HCT116 (cell line): ENCODE measurements at regions not wholly inside any gene's neighbourhood (a gene's known extent, or its start where the extent isn't known, plus 50 kb on each side); places are given as distances from the start of the nearest gene placed in this dataset.

Experiments used
- ATAC-seq: fragments of 200-7000 bp; cut with Tn5 transposase; 2 replicates; pipeline ENCODE4 v1.9.1; 2020; ENCODE audit warnings: mild to moderate bottlenecking, moderate library complexity
- BruUV-seq: library from RNA; stranded (reverse); fragments of 400-500 nt; replicated peaks from 2 replicates; lab custom pipeline; 2021; lab: Mats Ljungman, UMichigan
- CTCF ChIA-PET: fragments of 300-600 bp; sonication (Branson Sonifier 250); formaldehyde crosslinking; loops from one replicate; lab custom pipeline; 2021; ENCODE audit warnings: antibody characterized with exemption; lab: Charles Lee
- POLR2A ChIA-PET: fragments of 300-600, 350-600 bp; sonication (Branson Sonifier 250); formaldehyde crosslinking; loops from one replicate; lab custom pipeline; 2021; ENCODE audit warnings: antibody characterized with exemption; lab: Charles Lee
- RAD21 ChIA-PET, 2 experiments: fragments of 300-600 bp; sonication (Branson Sonifier 250); formaldehyde crosslinking; loops; one replicate each; lab custom pipeline; 2023; ENCODE audit warnings: low total read pairs in 2 of 2; ENCODE audit not compliant: uncharacterized antibody in 2 of 2, unreplicated experiment in 2 of 2, low non-redundant PET in 1 of 2; lab: Charles Lee
- DNase-seq: peaks from one replicate; pipeline ENCODE4 v3.0.0-alpha.2; 2010; ENCODE audit warnings: low read depth, low spot score
- H2AFZ ChIP-seq: fragments of 200-600 bp; shearing (Covaris generic), sonication (generic); 2 replicates; pipeline ENCODE4 v1.6.1; 2017; ENCODE audit warnings: low read depth, mixed run types, mixed read lengths, antibody characterized with exemption, low read length; ENCODE audit not compliant: poor library complexity, severe bottlenecking
- H3K27ac ChIP-seq: 2 replicates; pipeline ENCODE4 v1.5.1; 2012; ENCODE audit warnings: low read depth, low read length
- H3K27me3 ChIP-seq: fragments of 200-600 bp; sonication (generic); 2 replicates; pipeline ENCODE4 v1.6.1; 2016; ENCODE audit warnings: mixed run types, low read length, mixed read lengths; ENCODE audit not compliant: insufficient read depth
- H3K36me3 ChIP-seq, 2 experiments: fragments of 200-500 bp in 1 of 2; fragments of 200-600 bp in 1 of 2; sonication (Bioruptor generic) in 1 of 2; sonication (generic) in 1 of 2; 2 replicates each; pipeline versions ENCODE4 v1.5.1 to v1.6.1; 2014 to 2016; ENCODE audit warnings: low read length in 2 of 2, inconsistent platforms in 1 of 2, mixed read lengths in 1 of 2, mixed run types in 1 of 2; ENCODE audit not compliant: insufficient read depth in 2 of 2, control insufficient read depth in 1 of 2
- H3K4me1 ChIP-seq, 2 experiments: fragments of 200-600 bp in 1 of 2; sonication (generic) in 1 of 2; 2 replicates each; pipeline versions ENCODE4 v1.5.1 to v1.6.1; 2012 to 2017; ENCODE audit warnings: low read length in 2 of 2, inconsistent platforms in 1 of 2, mild to moderate bottlenecking in 1 of 2, mixed read lengths in 1 of 2, mixed run types in 1 of 2, moderate library complexity in 1 of 2; ENCODE audit not compliant: insufficient read depth in 2 of 2, control insufficient read depth in 1 of 2
- H3K4me2 ChIP-seq: fragments of 200-600 bp; sonication (generic); 2 replicates; pipeline ENCODE4 v1.6.1; 2017; ENCODE audit warnings: mixed run types, low read length, mixed read lengths
- H3K4me3 ChIP-seq, 2 experiments: fragments of 200-600 bp in 1 of 2; sonication (generic) in 1 of 2; replicated peaks in 1 of 2; 2 replicates each; pipeline ENCODE4 v1.5.1; 2011 to 2016; ENCODE audit warnings: low read length in 2 of 2, control low read depth in 1 of 2, low read depth in 1 of 2, mild to moderate bottlenecking in 1 of 2, mixed read lengths in 1 of 2, mixed run types in 1 of 2
- H3K79me2 ChIP-seq: fragments of 200-600 bp; sonication (generic); 2 replicates; pipeline ENCODE4 v1.6.1; 2017; ENCODE audit warnings: mild to moderate bottlenecking, mixed run types, low read length, moderate library complexity, mixed read lengths; ENCODE audit not compliant: insufficient read depth
- H3K9ac ChIP-seq: fragments of 200-600 bp; sonication (generic); 2 replicates; pipeline ENCODE4 v1.6.1; 2016; ENCODE audit warnings: low read length, mixed read lengths
- H3K9me2 ChIP-seq: fragments of 200-600 bp; sonication (generic), shearing (Covaris generic); 2 replicates; pipeline ENCODE4 v1.6.1; 2017; ENCODE audit warnings: mixed run types, mild to moderate bottlenecking, moderate library complexity; ENCODE audit not compliant: insufficient read depth
- H3K9me3 ChIP-seq, 2 experiments: fragments of 200-500 bp in 1 of 2; fragments of 200-600 bp in 1 of 2; sonication (Bioruptor generic) in 1 of 2; sonication (generic) in 1 of 2; 2 replicates each; pipeline ENCODE4 v1.6.1; 2014 to 2017; ENCODE audit warnings: low read length in 2 of 2, mixed read lengths in 2 of 2, inconsistent platforms in 1 of 2, low read depth in 1 of 2, mild to moderate bottlenecking in 1 of 2, mixed run types in 1 of 2, moderate library complexity in 1 of 2; ENCODE audit not compliant: control insufficient read depth in 1 of 2, insufficient read depth in 1 of 2
- H4K20me1 ChIP-seq: fragments of 200-600 bp; sonication (generic), shearing (Covaris generic); 2 replicates; pipeline ENCODE4 v1.6.1; 2017; ENCODE audit warnings: mixed run types, mild to moderate bottlenecking, moderate library complexity; ENCODE audit not compliant: insufficient read depth
- CTCF ChIP-seq, 3 experiments: fragments of 200-600 bp in 1 of 3; sonication (generic) in 1 of 3; IDR thresholded peaks in 2 of 3; conservative IDR thresholded peaks in 1 of 3; 2 replicates each; pipeline ENCODE4 v1.5.1; 2012 to 2017; ENCODE audit warnings: low read depth in 2 of 3, low read length in 2 of 3, antibody characterized with exemption in 1 of 3, borderline replicate concordance in 1 of 3, control low read depth in 1 of 3, mild to moderate bottlenecking in 1 of 3, mixed read lengths in 1 of 3, mixed run types in 1 of 3, moderate library complexity in 1 of 3; ENCODE audit not compliant: insufficient read depth in 1 of 3
- ELF1 ChIP-seq: IDR thresholded peaks from 2 replicates; pipeline ENCODE4 v1.6.1; 2012; ENCODE audit warnings: low read depth, borderline replicate concordance
- JUND ChIP-seq: IDR thresholded peaks from 2 replicates; pipeline ENCODE4 v1.6.1; 2012
- POLR2A ChIP-seq: IDR thresholded peaks from 2 replicates; pipeline ENCODE4 v1.7.0; 2011; ENCODE audit warnings: borderline replicate concordance; ENCODE audit not compliant: insufficient read depth, insufficient read length; ENCODE audit errors: extremely low read depth
- REST ChIP-seq: IDR thresholded peaks from 2 replicates; pipeline ENCODE4 v1.6.1; 2012; ENCODE audit warnings: low read depth
- SP1 ChIP-seq: IDR thresholded peaks from 2 replicates; pipeline ENCODE4 v1.6.1; 2012; ENCODE audit warnings: low read depth
- SRF ChIP-seq: IDR thresholded peaks from 2 replicates; pipeline ENCODE4 v1.6.1; 2012; ENCODE audit warnings: low read depth
- TCF7L2 ChIP-seq: IDR thresholded peaks from 2 replicates; pipeline ENCODE4 v1.7.0; 2011; ENCODE audit warnings: borderline replicate concordance, inconsistent platforms; ENCODE audit not compliant: insufficient read depth, insufficient read length; ENCODE audit errors: extremely low read depth
- YY1 ChIP-seq: IDR thresholded peaks from 2 replicates; pipeline ENCODE4 v1.6.1; 2011; ENCODE audit warnings: low read length, low read depth, moderate library complexity, mild to moderate bottlenecking; ENCODE audit not compliant: insufficient replicate concordance; ENCODE audit errors: extremely low read depth
- ZFX ChIP-seq: fragments of 450-650 bp; IDR thresholded peaks from 2 replicates; pipeline ENCODE4 v1.6.1; 2017
- intact Hi-C: fragments of 100-400 bp; cut with micrococcal nuclease; formaldehyde crosslinking; loops from 2 replicates; pipeline ENCODE4 v1.10.0; 2022

- TF ChIP-seq POLR2A (no peak), TCF7L2 (no peak), SRF (no peak)
- no peak overlapping the region for H3K4me2 ChIP-seq
- DNase-seq = no peak
- no peaks in the 10 kb centered on the region for H3K9me2 ChIP-seq
- no peaks in the 10 kb centered on the region for H3K27me3 ChIP-seq
- no peak for ATAC-seq
- BruUV-seq = no TSS peak
- no peaks in the 10 kb centered on the region for H4K20me1 ChIP-seq
- no peak overlapping the region for H2AFZ ChIP-seq
- no peak overlapping the region for H3K27ac ChIP-seq
- ChIA-PET CTCF (no interaction called here), POLR2A (no interaction called here), RAD21 (no interaction called here)
- no peaks in the 10 kb centered on the region for H3K9me3 ChIP-seq
- intact Hi-C loops = no loop called here
- no peaks in the 10 kb centered on the region for H3K4me1 ChIP-seq
- H3K36me3 ChIP-seq = no peaks in the 10 kb centered on the region
- no peak overlapping the region for H3K9ac ChIP-seq
- no peaks in the 10 kb centered on the region for H3K79me2 ChIP-seq
- no peak overlapping the region for H3K4me3 ChIP-seq
Observed at GRCh38 chrX:23610495-23610894, 56.8 kb upstream of the PRDX4 start.

- CTCF ChIA-PET = no interaction called here
- RAD21 ChIA-PET = no interaction called here
- no peak overlapping the region for H3K4me2 ChIP-seq
- no peaks in the 10 kb centered on the region for H3K27me3 ChIP-seq
- H3K9me2 ChIP-seq = no peaks in the 10 kb centered on the region
- no peaks in the 10 kb centered on the region for H3K36me3 ChIP-seq
- no peak for ATAC-seq
- TF ChIP-seq ZFX (no peak), ELF1 (no peak), SP1 (no peak), REST (no peak), YY1 (no peak), SRF (no peak), JUND (no peak), CTCF (IDR thresholded peaks at IDR 0.05 in 2 of 3, conservative IDR thresholded peaks at IDR 0.05 in 1 of 3; ENCODE audit: borderline replicate concordance in 1 of 3, insufficient read depth in 1 of 3, low read depth in 2 of 3, low read length in 2 of 3) (no peak)
- TF ChIP-seq, all 23 proteins: peak for 0
- Histone ChIP-seq H2AFZ (no peak overlapping the region), H3K9ac (no peak overlapping the region), H3K79me2 (no peaks in the 10 kb centered on the region), H4K20me1 (no peaks in the 10 kb centered on the region), H3K4me1 (no peaks in the 10 kb centered on the region), H3K4me3 (no peak overlapping the region), H3K27ac (no peak overlapping the region), H3K9me3 (no peaks in the 10 kb centered on the region)
- BruUV-seq = no TSS peak
- POLR2A ChIA-PET = no interaction called here
- intact Hi-C loops = no loop called here
- no peak for DNase-seq
Observed at GRCh38 chrX:23612846-23613245, 54.4 kb upstream of the PRDX4 start.
